Stomach (tissue), 4 donors: ENCODE measurements at regions not wholly inside any gene's neighbourhood (a gene's known extent, or its start where the extent isn't known, plus 50 kb on each side); places are given as distances from the start of the nearest gene placed in this dataset.

Experiments used
- POLR2A ChIP-seq, 4 donors: fragments of 450-650 bp; IDR thresholded peaks; one replicate each; pipeline ENCODE4 v1.6.1; 2016; ENCODE audit warnings: antibody characterized with exemption in 4 of 4, control low read depth in 2 of 4, mild to moderate bottlenecking in 1 of 4, moderate library complexity in 1 of 4
- POLR2AphosphoS5 ChIP-seq, 3 donors: sonication (generic); formaldehyde crosslinking; IDR thresholded peaks; one replicate each; pipeline ENCODE4 v1.6.1; 2016; ENCODE audit warnings: antibody characterized with exemption in 3 of 3
- TF ChIP-seq, protein P1 (sequence below), 7 experiments: fragments of 450-650 bp in 4 of 7; fragments of 200-600 bp in 3 of 7; sonication (generic) in 3 of 7; IDR thresholded peaks; one replicate each; pipeline ENCODE4 v1.5.1; 2016 to 2019; ENCODE audit warnings: antibody characterized with exemption in 7 of 7, control low read depth in 2 of 7, mild to moderate bottlenecking in 1 of 7

DNA sequence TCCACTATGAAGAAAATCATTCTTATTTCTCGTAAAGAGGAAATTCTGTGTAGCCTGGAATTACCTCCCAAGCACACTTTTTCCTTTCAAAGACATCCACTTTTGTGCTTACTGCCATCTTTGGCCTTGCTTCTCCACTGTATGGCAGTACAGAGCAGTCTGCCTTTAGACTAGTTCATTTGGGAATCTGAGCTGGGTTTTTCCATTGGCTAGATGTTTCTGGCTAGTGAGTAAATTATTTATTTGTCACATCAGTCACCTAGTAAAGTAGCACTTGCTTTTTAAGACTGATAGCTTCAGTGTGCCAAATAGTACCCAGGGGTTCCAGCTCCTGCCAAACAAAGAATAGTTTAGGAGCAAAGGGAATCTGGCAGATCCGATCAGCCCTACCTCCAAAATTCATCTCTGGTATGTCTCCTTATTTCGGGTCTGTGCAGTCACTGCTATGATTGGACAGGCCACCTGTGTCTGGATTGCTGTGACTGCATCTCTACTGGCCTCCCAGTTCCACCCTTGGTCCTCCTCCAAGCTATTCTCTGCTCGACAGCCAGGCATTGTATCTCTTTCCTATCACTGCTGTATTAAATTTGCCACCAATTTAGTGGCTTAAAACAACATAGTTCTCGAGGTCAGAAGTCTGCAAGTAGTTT, 97.6 kb downstream of the NUDT12 start:
- TF ChIP-seq, protein P1, sequence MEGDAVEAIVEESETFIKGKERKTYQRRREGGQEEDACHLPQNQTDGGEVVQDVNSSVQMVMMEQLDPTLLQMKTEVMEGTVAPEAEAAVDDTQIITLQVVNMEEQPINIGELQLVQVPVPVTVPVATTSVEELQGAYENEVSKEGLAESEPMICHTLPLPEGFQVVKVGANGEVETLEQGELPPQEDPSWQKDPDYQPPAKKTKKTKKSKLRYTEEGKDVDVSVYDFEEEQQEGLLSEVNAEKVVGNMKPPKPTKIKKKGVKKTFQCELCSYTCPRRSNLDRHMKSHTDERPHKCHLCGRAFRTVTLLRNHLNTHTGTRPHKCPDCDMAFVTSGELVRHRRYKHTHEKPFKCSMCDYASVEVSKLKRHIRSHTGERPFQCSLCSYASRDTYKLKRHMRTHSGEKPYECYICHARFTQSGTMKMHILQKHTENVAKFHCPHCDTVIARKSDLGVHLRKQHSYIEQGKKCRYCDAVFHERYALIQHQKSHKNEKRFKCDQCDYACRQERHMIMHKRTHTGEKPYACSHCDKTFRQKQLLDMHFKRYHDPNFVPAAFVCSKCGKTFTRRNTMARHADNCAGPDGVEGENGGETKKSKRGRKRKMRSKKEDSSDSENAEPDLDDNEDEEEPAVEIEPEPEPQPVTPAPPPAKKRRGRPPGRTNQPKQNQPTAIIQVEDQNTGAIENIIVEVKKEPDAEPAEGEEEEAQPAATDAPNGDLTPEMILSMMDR (IDR thresholded peaks at IDR 0.05): no peak
- TF ChIP-seq POLR2AphosphoS5 (IDR thresholded peaks at IDR 0.05) (no peak), POLR2A (IDR thresholded peaks at IDR 0.05) (no peak)
